ENCODE measurements at regions not wholly inside any gene's neighbourhood (a gene's known extent, or its start where the extent isn't known, plus 50 kb on each side); places are given as distances from the start of the nearest gene placed in this dataset.

DNA sequence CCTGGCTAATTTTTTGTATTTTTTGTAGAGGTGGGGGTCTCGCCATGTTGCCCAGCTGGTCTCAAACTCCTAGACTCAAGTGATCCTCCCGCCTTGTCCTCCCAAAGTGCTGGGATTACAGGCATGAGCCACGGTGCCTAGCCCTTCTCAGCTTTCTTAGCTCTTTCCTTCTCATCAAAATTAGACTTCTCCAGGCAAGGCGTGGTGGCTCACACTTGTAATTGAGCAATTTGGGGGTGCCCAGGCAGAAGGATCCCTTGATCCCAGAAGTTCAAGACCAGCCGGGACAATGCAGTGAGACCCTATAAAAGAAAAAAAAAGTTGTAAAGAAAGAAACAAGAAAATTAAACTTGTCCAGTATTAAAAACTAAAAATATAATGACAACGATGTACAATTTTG is 112.6 kb upstream of the ERRFI1 start:
- Histone ChIP-seq H4K5ac (ENCODE audit: low read depth, low read length) (peak overlapping the region; percentile 76), H3K18ac (ENCODE audit: low read depth, low read length) (peak overlapping the region; percentile 75), H4K8ac (ENCODE audit: low read depth in 2 of 2, low read length in 2 of 2) (peak overlapping the region; percentile 14 to 90; a peak in 3 of 4 replicates), H2BK5ac (ENCODE audit: low read depth, low read length, poor library complexity, severe bottlenecking) (peak overlapping the region; percentile 37), H4K91ac (ENCODE audit: insufficient read depth, low read depth, low read length) (peak overlapping the region; percentile 90; the same call in 1 of the 2 replicates), H2BK20ac (ENCODE audit: low read depth, low read length) (peak overlapping the region; percentile 54; the same call in 1 of the 2 replicates), H3K9me1 (ENCODE audit: insufficient read depth, low read length) (peaks cover 15% of the 10 kb centered on the region), H3K27ac (ENCODE audit: insufficient read depth, low read length) (peak overlapping the region; percentile 96; the same call in 1 of the 2 replicates), H2AK9ac (replicated peaks; ENCODE audit: low read depth, low read length, poor library complexity) (no peak overlapping the region), H3K9ac (ENCODE audit: low read depth, low read length) (no peak overlapping the region; the same call in 1 of the 2 replicates), H3K4ac (ENCODE audit: low read depth, low read length) (peak overlapping the region; percentile 92; the same call in 1 of the 2 replicates), H3K23ac (ENCODE audit: low read depth, low read length) (peak overlapping the region; percentile 24; the same call in 1 of the 2 replicates), H3K4me1 (ENCODE audit: control insufficient read depth, insufficient read depth, low read length) (peaks cover 20% of the 10 kb centered on the region), H3K36me3 (ENCODE audit: control insufficient read depth, insufficient read depth, low read length) (no peaks in the 10 kb centered on the region), H3K9me3 (ENCODE audit: control insufficient read depth, insufficient read depth, low read length) (no peaks in the 10 kb centered on the region), H3K14ac (replicated peaks; ENCODE audit: low read depth, low read length) (peak overlapping the region; percentile 50), H3K4me3 (ENCODE audit: insufficient read depth, low read depth, low read length) (no peak overlapping the region), H3K56ac (ENCODE audit: extremely low read depth, insufficient read depth, low read length) (no peak overlapping the region), H3K27me3 (ENCODE audit: control insufficient read depth, insufficient read depth, low read length) (no peaks in the 10 kb centered on the region; the same call in 1 of the 2 replicates), H3K79me1 (ENCODE audit: low read depth in 1 of 2, low read length in 2 of 2) (peaks cover 0 to 3% of the 10 kb centered on the region in 2 experiments; a peak in 1 of 4 replicates), H2AFZ (replicated peaks; ENCODE audit: low read length, poor library complexity) (peak overlapping the region; percentile 10), H2BK120ac (ENCODE audit: low read depth, low read length) (peak overlapping the region; percentile 96; the same call in 1 of the 2 replicates), H2AK5ac (ENCODE audit: low read depth, low read length) (peak overlapping the region; percentile 87), H4K20me1 (ENCODE audit: insufficient read depth, low read length) (no peaks in the 10 kb centered on the region), H3K4me2 (ENCODE audit: low read depth, low read length) (no peak overlapping the region), H2BK15ac (ENCODE audit: low read depth, low read length) (peak overlapping the region; percentile 66; the same call in 2 of the 3 replicates)
- ATAC-seq (ENCODE audit: low read depth) (no peak), DNase-seq (no peak)
- TF ChIP-seq SMC3 (IDR thresholded peaks at IDR 0.05; ENCODE audit: low read depth, low read length): no peak
- TF ChIP-seq ELK1 (IDR thresholded peaks at IDR 0.05; ENCODE audit: borderline replicate concordance, low read depth, low read length): no peak
- no peak for TF ChIP-seq CEBPB (IDR thresholded peaks at IDR 0.05; ENCODE audit: low read depth, low read length)
- TF ChIP-seq, protein P1, sequence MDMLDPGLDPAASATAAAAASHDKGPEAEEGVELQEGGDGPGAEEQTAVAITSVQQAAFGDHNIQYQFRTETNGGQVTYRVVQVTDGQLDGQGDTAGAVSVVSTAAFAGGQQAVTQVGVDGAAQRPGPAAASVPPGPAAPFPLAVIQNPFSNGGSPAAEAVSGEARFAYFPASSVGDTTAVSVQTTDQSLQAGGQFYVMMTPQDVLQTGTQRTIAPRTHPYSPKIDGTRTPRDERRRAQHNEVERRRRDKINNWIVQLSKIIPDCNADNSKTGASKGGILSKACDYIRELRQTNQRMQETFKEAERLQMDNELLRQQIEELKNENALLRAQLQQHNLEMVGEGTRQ (IDR thresholded peaks at IDR 0.05; ENCODE audit: low read depth, low read length): no peak
- TF ChIP-seq MAZ (IDR thresholded peaks at IDR 0.05; ENCODE audit: borderline replicate concordance, low read depth, low read length): no peak
- no peak for TF ChIP-seq RFX5 (IDR thresholded peaks at IDR 0.05; ENCODE audit: low read depth, low read length)
- no TSS peak for BruUV-seq (replicated peaks)
- in situ Hi-C loops (cut with MboI; ENCODE audit: low sequenced_read_pairs): no loop called here
- POLR2A ChIA-PET (ENCODE audit: unreplicated experiment): no interaction called here
- CTCF ChIA-PET: interaction anchor here (1.5 kb wide), 1 partner anchor 60 kb away, joined by 4 read pairs; no protein-coding TSS in a partner anchor
- intact Hi-C loops (cut with micrococcal nuclease): no loop called here
- dilution Hi-C loops (cut with HindIII; ENCODE audit: low sequenced_read_pairs, unreplicated experiment): no loop called here
- no CpG with 5 or more reads among the region's 6 CpGs for whole genome bisulfite sequencing, 2 experiments (ENCODE audit: extremely low coverage in 2 of 2, insufficient read length in 1 of 2)
